Suprapubic skin (tissue), 4 donors: ENCODE measurements at regions not wholly inside any gene's neighbourhood (a gene's known extent, or its start where the extent isn't known, plus 50 kb on each side); places are given as distances from the start of the nearest gene placed in this dataset.

Experiments
- EP300 ChIP-seq: sonication (generic); formaldehyde crosslinking; IDR thresholded peaks from one replicate; pipeline ENCODE4 v1.6.1; 2017; ENCODE audit warnings: antibody characterized with exemption
- POLR2A ChIP-seq, 2 donors: fragments of 450-650 bp; IDR thresholded peaks; one replicate each; pipeline ENCODE4 v1.6.1; 2017; ENCODE audit warnings: antibody characterized with exemption in 2 of 2, mild to moderate bottlenecking in 2 of 2, moderate library complexity in 2 of 2
- POLR2AphosphoS5 ChIP-seq, 3 donors: sonication (generic); formaldehyde crosslinking; IDR thresholded peaks; one replicate each; pipeline ENCODE4 v1.6.1; 2017; ENCODE audit warnings: antibody characterized with exemption in 3 of 3
- TF ChIP-seq, protein P1 (sequence below), 2 donors: fragments of 200-600 bp in 1 of 2; fragments of 450-650 bp in 1 of 2; sonication (generic) in 1 of 2; IDR thresholded peaks; one replicate each; pipeline ENCODE4 v1.5.1; 2016 to 2019; ENCODE audit warnings: antibody characterized with exemption in 2 of 2, mild to moderate bottlenecking in 1 of 2, moderate library complexity in 1 of 2

DNA sequence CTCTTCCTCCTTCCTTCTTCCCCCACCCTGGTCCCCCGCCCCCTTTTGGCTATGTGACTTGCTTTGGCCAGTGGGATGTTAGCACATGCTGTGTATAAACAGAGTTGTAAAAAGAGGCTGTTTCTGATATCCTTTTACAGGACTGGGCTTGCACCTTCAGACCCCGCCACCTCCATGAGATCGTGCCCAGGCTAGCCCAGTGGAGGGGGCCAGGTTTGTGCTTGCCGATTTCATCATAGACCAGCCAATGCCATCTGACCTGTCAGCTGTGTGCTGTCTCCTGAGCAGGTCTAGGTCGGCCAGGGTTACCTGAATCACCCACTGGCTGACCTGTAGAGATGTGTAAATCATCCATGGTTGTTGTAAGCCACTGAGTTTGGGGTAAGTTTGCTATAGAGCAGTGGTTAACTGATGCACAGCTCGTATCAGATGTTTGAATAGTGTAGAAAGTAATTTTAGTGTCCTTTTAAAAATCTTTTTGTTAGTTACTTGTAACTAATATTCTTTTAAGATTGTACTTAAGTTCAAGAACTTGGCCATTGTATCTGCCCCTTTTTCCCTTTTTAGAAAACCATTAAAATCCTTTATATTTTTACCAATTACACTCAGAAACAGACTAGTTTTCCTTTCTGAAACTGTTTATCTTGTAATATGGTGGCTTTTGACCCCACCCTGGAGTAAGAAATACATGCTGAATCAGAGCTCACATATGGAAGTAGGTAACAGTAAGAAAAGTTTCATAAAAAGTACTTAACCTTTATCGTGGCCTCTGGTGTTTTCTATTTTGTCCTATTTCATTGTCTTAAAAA is 122.0 kb upstream of the MGAT5 start:
- TF ChIP-seq POLR2AphosphoS5 (IDR thresholded peaks at IDR 0.05) (no peak), POLR2A (IDR thresholded peaks at IDR 0.05) (no peak), EP300 (no peak)
- TF ChIP-seq, protein P1, sequence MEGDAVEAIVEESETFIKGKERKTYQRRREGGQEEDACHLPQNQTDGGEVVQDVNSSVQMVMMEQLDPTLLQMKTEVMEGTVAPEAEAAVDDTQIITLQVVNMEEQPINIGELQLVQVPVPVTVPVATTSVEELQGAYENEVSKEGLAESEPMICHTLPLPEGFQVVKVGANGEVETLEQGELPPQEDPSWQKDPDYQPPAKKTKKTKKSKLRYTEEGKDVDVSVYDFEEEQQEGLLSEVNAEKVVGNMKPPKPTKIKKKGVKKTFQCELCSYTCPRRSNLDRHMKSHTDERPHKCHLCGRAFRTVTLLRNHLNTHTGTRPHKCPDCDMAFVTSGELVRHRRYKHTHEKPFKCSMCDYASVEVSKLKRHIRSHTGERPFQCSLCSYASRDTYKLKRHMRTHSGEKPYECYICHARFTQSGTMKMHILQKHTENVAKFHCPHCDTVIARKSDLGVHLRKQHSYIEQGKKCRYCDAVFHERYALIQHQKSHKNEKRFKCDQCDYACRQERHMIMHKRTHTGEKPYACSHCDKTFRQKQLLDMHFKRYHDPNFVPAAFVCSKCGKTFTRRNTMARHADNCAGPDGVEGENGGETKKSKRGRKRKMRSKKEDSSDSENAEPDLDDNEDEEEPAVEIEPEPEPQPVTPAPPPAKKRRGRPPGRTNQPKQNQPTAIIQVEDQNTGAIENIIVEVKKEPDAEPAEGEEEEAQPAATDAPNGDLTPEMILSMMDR (IDR thresholded peaks at IDR 0.05), result no peak
